GM12878 (cell line): ENCODE measurements at regions not wholly inside any gene's neighbourhood (a gene's known extent, or its start where the extent isn't known, plus 50 kb on each side); places are given as distances from the start of the nearest gene placed in this dataset.

Experiments used
- ATAC-seq: fragments of 200-7000 bp; cut with Tn5 transposase; 3 replicates; pipeline ENCODE4 v1.9.1; 2020; ENCODE audit warnings: mild to moderate bottlenecking, moderate library complexity
- BruUV-seq: library from RNA; stranded (reverse); fragments of 400-500 nt; replicated peaks from 2 replicates; lab custom pipeline; 2021; lab: Mats Ljungman, UMichigan
- CTCF ChIA-PET: fragments of 300-600 bp; sonication (Branson Sonifier 250); formaldehyde crosslinking; extraction: SDS; loops from one replicate; lab custom pipeline; 2021; ENCODE audit warnings: inconsistent platforms; lab: Yijun Ruan, JAX
- POLR2A ChIA-PET: fragments of 350-600 bp; formaldehyde crosslinking; extraction: SDS; loops from one replicate; lab custom pipeline; 2021; ENCODE audit warnings: inconsistent platforms; lab: Charles Lee
- RAD21 ChIA-PET: fragments of 300-600 bp; sonication (Branson Sonifier 250); formaldehyde crosslinking; loops from one replicate; lab custom pipeline; 2023; ENCODE audit warnings: antibody characterized with exemption; ENCODE audit not compliant: unreplicated experiment; lab: Charles Lee
- SMC1A ChIA-PET: fragments of 300-600 bp; sonication (Branson Sonifier 250); formaldehyde crosslinking; loops from one replicate; lab custom pipeline; 2023; ENCODE audit not compliant: unreplicated experiment, uncharacterized antibody; lab: Charles Lee
- DNase-seq: peaks from one replicate; pipeline ENCODE4 v3.0.0-alpha.2; 2011; ENCODE audit warnings: low read depth, low spot score
- FAIRE-seq: peaks from 3 replicates; lab custom pipeline; 2011; peaks lifted over from hg19 to GRCh38; lab: Jason Lieb, UNC
- H2AFZ ChIP-seq: 2 replicates; pipeline ENCODE4 v1.6.0; 2011; ENCODE audit warnings: low read depth, low read length, control low read depth; ENCODE audit not compliant: control insufficient read depth
- H3K27ac ChIP-seq: 2 replicates; pipeline ENCODE4 v1.5.1; 2011; ENCODE audit warnings: control low read depth; ENCODE audit not compliant: control insufficient read depth, insufficient read depth
- H3K27me3 ChIP-seq, 2 experiments: replicated peaks in 1 of 2; 2 replicates each; pipeline versions ENCODE4 v1.6.0 to v1.6.1; 2011; ENCODE audit warnings: low read length in 1 of 2; ENCODE audit not compliant: control insufficient read depth in 2 of 2, insufficient read depth in 2 of 2
- H3K36me3 ChIP-seq, 2 experiments: 2 replicates each; pipeline ENCODE4 v1.5.1; 2011; ENCODE audit warnings: low read length in 1 of 2; ENCODE audit not compliant: control insufficient read depth in 2 of 2, insufficient read depth in 2 of 2
- H3K4me1 ChIP-seq: 2 replicates; pipeline ENCODE4 v1.6.1; 2011; ENCODE audit warnings: mild to moderate bottlenecking, low read length, moderate library complexity, mixed read lengths; ENCODE audit not compliant: control insufficient read depth, insufficient read depth
- H3K4me2 ChIP-seq: 2 replicates; pipeline ENCODE4 v1.6.0; 2011; ENCODE audit warnings: control low read depth; ENCODE audit not compliant: control insufficient read depth, insufficient read depth
- H3K4me3 ChIP-seq: fragments of 200-600 bp; sonication (generic); 2 replicates; pipeline ENCODE4 v1.5.1; 2016
- H3K79me2 ChIP-seq: 2 replicates; pipeline ENCODE4 v1.6.0; 2011; ENCODE audit warnings: low read length; ENCODE audit not compliant: control insufficient read depth, insufficient read depth
- H3K9ac ChIP-seq: 2 replicates; pipeline ENCODE4 v1.8.0; 2011; ENCODE audit warnings: low read length, control low read depth, mixed read lengths; ENCODE audit not compliant: control insufficient read depth, insufficient read depth
- H3K9me3 ChIP-seq: replicated peaks from 3 replicates; pipeline ENCODE4 v1.5.1; 2011; ENCODE audit warnings: mild to moderate bottlenecking, low read length; ENCODE audit not compliant: control insufficient read depth, insufficient read depth
- H4K20me1 ChIP-seq: 2 replicates; pipeline ENCODE4 v1.6.0; 2011; ENCODE audit not compliant: control insufficient read depth, insufficient read depth
- NFYB ChIP-seq: IDR thresholded peaks from 2 replicates; pipeline ENCODE4 v1.6.1; 2011; ENCODE audit warnings: low read depth, mild to moderate bottlenecking, low read length, improper control_type of control experiment, moderate library complexity; ENCODE audit not compliant: insufficient read depth
- PML ChIP-seq: IDR thresholded peaks from 2 replicates; pipeline ENCODE4 v1.6.1; 2012; ENCODE audit warnings: low read length, inconsistent platforms
- POLR2AphosphoS2 ChIP-seq: IDR thresholded peaks from 2 replicates; pipeline ENCODE4 v1.6.1; 2011; ENCODE audit warnings: low read depth, mild to moderate bottlenecking, low read length, improper control_type of control experiment, moderate library complexity
- RCOR1 ChIP-seq: conservative IDR thresholded peaks from 2 replicates; pipeline ENCODE4 v1.6.1; 2012; ENCODE audit warnings: low read depth, low read length, improper control_type of control experiment
- SPI1 ChIP-seq: IDR thresholded peaks from 2 replicates; pipeline ENCODE4 v1.6.1; 2011; ENCODE audit warnings: low read depth, mild to moderate bottlenecking, low read length, moderate library complexity, borderline replicate concordance; ENCODE audit not compliant: insufficient read depth
- WGBS: methylation state at CpG from one replicate; pipeline ENCODE4 v1.1.6; 2016; ENCODE audit warnings: low lambda C conversion rate; ENCODE audit not compliant: insufficient replicate concordance, insufficient coverage; ENCODE audit errors: missing lambda C conversion rate; 5-methylcytosine and 5-hydroxymethylcytosine counted together
- in situ Hi-C: fragments of 300-500 bp; cut with MboI; formaldehyde crosslinking; loops from 9 replicates; pipeline ENCODE4 v1.14.3; 2018; ENCODE audit warnings: mixed read lengths
- intact Hi-C: fragments of 100-400 bp; cut with micrococcal nuclease; formaldehyde crosslinking; loops from one replicate; pipeline ENCODE4 v1.14.2; 2022; ENCODE audit not compliant: unreplicated experiment
- TF ChIP-seq, protein P1 (sequence below): fragments of 150-350 bp; IDR thresholded peaks from 2 replicates; pipeline ENCODE4 v1.6.1; 2016; ENCODE audit warnings: low read depth, low read length
- TF ChIP-seq, protein P2 (sequence below): IDR thresholded peaks from 2 replicates; pipeline ENCODE4 v1.6.1; 2011; ENCODE audit warnings: borderline replicate concordance, low read depth, mild to moderate bottlenecking, moderate library complexity, low read length; ENCODE audit not compliant: insufficient read depth, poor library complexity, severe bottlenecking
- TF ChIP-seq, protein P3 (sequence below): IDR thresholded peaks from 2 replicates; pipeline ENCODE4 v1.6.1; 2011; ENCODE audit warnings: mild to moderate bottlenecking, low read depth, low read length, moderate library complexity; ENCODE audit not compliant: insufficient replicate concordance

GRCh38 chr1:229836324-229836723 is 210.3 kb downstream of the URB2 start:
- H3K36me3 ChIP-seq = no peaks in the 10 kb centered on the region
- BruUV-seq = no TSS peak
- H3K4me1 ChIP-seq = no peaks in the 10 kb centered on the region
- intact Hi-C loops (no loop called here), in situ Hi-C loops (no loop called here)
- no peaks in the 10 kb centered on the region; the same call in 1 of the 3 replicates for H3K9me3 ChIP-seq
- ChIA-PET CTCF (interaction anchor here (0.6 to 2.6 kb wide), 3 partner anchors 13 to 1669 kb away, joined by 3 to 7 read pairs (median 5); no protein-coding TSS in a partner anchor), RAD21 (no interaction called here), SMC1A (interaction anchor here (1.5 kb wide), 1 partner anchor 13 kb away, joined by 3 read pairs; no protein-coding TSS in a partner anchor)
- H4K20me1 ChIP-seq = no peaks in the 10 kb centered on the region
- DNase-seq (no peak), ATAC-seq (no peak), FAIRE-seq (no peak)
- H2AFZ ChIP-seq = no peak overlapping the region
- H3K79me2 ChIP-seq = no peaks in the 10 kb centered on the region
- H3K27me3 ChIP-seq = peaks cover 0 to 1% of the 10 kb centered on the region in 2 experiments; a peak in 2 of 4 replicates
- H3K9ac ChIP-seq = no peak overlapping the region
- no peak overlapping the region for H3K27ac ChIP-seq
- H3K4me3 ChIP-seq = no peak overlapping the region
- H3K4me2 ChIP-seq = no peak overlapping the region
- TF ChIP-seq PML (no peak), SPI1 (peak; percentile 60; the same call in 1 of the 2 replicates), RCOR1 (no peak), NFYB (0 out of 2 replicates have a peak, but pooled peaks have one; percentile 26), POLR2AphosphoS2 (no peak)
- TF ChIP-seq, all 136 proteins: peak for 2
- 17% methylated on average over 9 of the region's 9 CpGs for WGBS
- POLR2A ChIA-PET = no interaction called here

DNA sequence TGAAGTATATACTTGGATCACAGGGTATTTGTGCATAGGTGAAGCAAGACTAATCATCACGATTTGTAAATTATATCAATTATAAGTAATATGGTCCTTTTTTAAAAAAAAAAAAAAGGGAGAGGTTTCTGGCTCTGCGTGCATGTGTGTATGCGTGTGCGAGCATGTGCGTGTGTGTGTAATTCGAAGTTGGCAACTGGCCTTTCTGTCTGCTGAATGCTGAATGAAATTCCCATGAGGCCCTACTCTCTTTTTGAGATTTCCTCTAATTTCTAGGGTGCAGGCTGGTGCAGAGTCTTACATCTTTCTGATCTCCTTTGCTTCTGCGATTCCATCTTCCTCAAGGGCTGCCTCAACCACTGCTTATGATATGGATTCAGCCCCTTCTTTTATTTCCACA is 212.2 kb downstream of the URB2 start:
- Histone ChIP-seq H2AFZ (no peak overlapping the region), H3K4me2 (no peak overlapping the region), H3K4me1 (no peaks in the 10 kb centered on the region), H3K9ac (no peak overlapping the region), H3K27me3 (no peaks in the 10 kb centered on the region; a peak in 1 of 4 replicates), H3K27ac (no peak overlapping the region), H3K36me3 (no peaks in the 10 kb centered on the region), H3K4me3 (no peak overlapping the region), H3K9me3 (no peaks in the 10 kb centered on the region; the same call in 1 of the 3 replicates), H3K79me2 (no peaks in the 10 kb centered on the region), H4K20me1 (no peaks in the 10 kb centered on the region)
- 69% methylated on average over 7 of the region's 7 CpGs for WGBS
- RAD21 ChIA-PET = interaction anchor here (0.6 kb wide), 1 partner anchor 444 kb away, joined by 3 read pairs; no protein-coding TSS in a partner anchor
- ATAC-seq (no peak), DNase-seq (no peak), FAIRE-seq (no peak)
- SMC1A ChIA-PET = interaction anchor here (1.2 kb wide), 1 partner anchor 11 kb away, joined by 3 read pairs; no protein-coding TSS in a partner anchor
- in situ Hi-C loops (no loop called here), intact Hi-C loops (no loop called here)
- CTCF ChIA-PET = interaction anchor here (0.5 kb wide), 1 partner anchor 99 kb away, joined by 3 read pairs; no protein-coding TSS in a partner anchor
- POLR2A ChIA-PET = interaction anchor here (0.6 kb wide), 1 partner anchor 94 kb away, joined by 7 read pairs; no protein-coding TSS in a partner anchor
- no TSS peak for BruUV-seq
- TF ChIP-seq, protein P1, sequence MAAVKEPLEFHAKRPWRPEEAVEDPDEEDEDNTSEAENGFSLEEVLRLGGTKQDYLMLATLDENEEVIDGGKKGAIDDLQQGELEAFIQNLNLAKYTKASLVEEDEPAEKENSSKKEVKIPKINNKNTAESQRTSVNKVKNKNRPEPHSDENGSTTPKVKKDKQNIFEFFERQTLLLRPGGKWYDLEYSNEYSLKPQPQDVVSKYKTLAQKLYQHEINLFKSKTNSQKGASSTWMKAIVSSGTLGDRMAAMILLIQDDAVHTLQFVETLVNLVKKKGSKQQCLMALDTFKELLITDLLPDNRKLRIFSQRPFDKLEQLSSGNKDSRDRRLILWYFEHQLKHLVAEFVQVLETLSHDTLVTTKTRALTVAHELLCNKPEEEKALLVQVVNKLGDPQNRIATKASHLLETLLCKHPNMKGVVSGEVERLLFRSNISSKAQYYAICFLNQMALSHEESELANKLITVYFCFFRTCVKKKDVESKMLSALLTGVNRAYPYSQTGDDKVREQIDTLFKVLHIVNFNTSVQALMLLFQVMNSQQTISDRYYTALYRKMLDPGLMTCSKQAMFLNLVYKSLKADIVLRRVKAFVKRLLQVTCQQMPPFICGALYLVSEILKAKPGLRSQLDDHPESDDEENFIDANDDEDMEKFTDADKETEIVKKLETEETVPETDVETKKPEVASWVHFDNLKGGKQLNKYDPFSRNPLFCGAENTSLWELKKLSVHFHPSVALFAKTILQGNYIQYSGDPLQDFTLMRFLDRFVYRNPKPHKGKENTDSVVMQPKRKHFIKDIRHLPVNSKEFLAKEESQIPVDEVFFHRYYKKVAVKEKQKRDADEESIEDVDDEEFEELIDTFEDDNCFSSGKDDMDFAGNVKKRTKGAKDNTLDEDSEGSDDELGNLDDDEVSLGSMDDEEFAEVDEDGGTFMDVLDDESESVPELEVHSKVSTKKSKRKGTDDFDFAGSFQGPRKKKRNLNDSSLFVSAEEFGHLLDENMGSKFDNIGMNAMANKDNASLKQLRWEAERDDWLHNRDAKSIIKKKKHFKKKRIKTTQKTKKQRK = no peak
- TF ChIP-seq, protein P2, sequence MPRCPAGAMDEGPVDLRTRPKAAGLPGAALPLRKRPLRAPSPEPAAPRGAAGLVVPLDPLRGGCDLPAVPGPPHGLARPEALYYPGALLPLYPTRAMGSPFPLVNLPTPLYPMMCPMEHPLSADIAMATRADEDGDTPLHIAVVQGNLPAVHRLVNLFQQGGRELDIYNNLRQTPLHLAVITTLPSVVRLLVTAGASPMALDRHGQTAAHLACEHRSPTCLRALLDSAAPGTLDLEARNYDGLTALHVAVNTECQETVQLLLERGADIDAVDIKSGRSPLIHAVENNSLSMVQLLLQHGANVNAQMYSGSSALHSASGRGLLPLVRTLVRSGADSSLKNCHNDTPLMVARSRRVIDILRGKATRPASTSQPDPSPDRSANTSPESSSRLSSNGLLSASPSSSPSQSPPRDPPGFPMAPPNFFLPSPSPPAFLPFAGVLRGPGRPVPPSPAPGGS = peak; percentile 21
- TF ChIP-seq, protein P3, sequence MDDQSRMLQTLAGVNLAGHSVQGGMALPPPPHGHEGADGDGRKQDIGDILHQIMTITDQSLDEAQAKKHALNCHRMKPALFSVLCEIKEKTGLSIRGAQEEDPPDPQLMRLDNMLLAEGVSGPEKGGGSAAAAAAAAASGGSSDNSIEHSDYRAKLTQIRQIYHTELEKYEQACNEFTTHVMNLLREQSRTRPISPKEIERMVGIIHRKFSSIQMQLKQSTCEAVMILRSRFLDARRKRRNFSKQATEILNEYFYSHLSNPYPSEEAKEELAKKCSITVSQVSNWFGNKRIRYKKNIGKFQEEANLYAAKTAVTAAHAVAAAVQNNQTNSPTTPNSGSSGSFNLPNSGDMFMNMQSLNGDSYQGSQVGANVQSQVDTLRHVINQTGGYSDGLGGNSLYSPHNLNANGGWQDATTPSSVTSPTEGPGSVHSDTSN = no peak
